ENCODE measurements at regions not wholly inside any gene's neighbourhood (a gene's known extent, or its start where the extent isn't known, plus 50 kb on each side); places are given as distances from the start of the nearest gene placed in this dataset.
"Not testable (repeated sequence)": the region's sequence is repeated elsewhere in the genome, so short reads cannot be mapped to it uniquely, and the experiment has no call there.

GRCh38 chr2:125224830-125225229 is 1199.7 kb downstream of the CNTNAP5 start:
- no peak for DNase-seq (ENCODE audit: low spot score)

GRCh38 chr2:125227843-125228392 is 1202.8 kb downstream of the CNTNAP5 start:
- no peak for DNase-seq (ENCODE audit: low spot score)

- DNase-seq (ENCODE audit: low spot score): no peak
These were observed 1215.8 kb downstream of the CNTNAP5 start for GRCh38 chr2:125240870-125241269.

GRCh38 chr2:125243074-125243473 is 1218.0 kb downstream of the CNTNAP5 start:
- DNase-seq (ENCODE audit: low spot score): no peak

- DNase-seq (ENCODE audit: low spot score): no peak
These were observed 1228.9 kb downstream of the CNTNAP5 start for GRCh38 chr2:125254010-125254409.

GRCh38 chr2:125259451-125259850 is 1234.4 kb downstream of the CNTNAP5 start:
- no peak for DNase-seq (ENCODE audit: low spot score)

- DNase-seq (ENCODE audit: low spot score): not testable (repeated sequence)
These were observed 1235.4 kb downstream of the CNTNAP5 start for GRCh38 chr2:125260366-125260930.

- no peak for DNase-seq (ENCODE audit: low spot score)
These were observed 1239.4 kb downstream of the CNTNAP5 start for GRCh38 chr2:125264453-125264852.

- no peak for DNase-seq (ENCODE audit: low spot score)
These were observed 1242.6 kb downstream of the CNTNAP5 start for GRCh38 chr2:125267683-125268082.

- DNase-seq (ENCODE audit: low spot score): no peak
These were observed 1247.6 kb downstream of the CNTNAP5 start for GRCh38 chr2:125272651-125273050.

GRCh38 chr2:125274718-125275117 is 1249.6 kb downstream of the CNTNAP5 start:
- DNase-seq (ENCODE audit: low spot score): no peak

- no peak for DNase-seq (ENCODE audit: low spot score)
These were observed 1255.2 kb downstream of the CNTNAP5 start for GRCh38 chr2:125280265-125280664.

GRCh38 chr2:125281242-125281641 is 1256.2 kb downstream of the CNTNAP5 start:
- DNase-seq (ENCODE audit: low spot score): no peak

GRCh38 chr2:125296742-125297141 is 1271.7 kb downstream of the CNTNAP5 start:
- no peak for DNase-seq (ENCODE audit: low spot score)

GRCh38 chr2:125310657-125311364 is 1285.7 kb downstream of the CNTNAP5 start:
- no peak for DNase-seq (ENCODE audit: low spot score)

GRCh38 chr2:125312342-125312741 is 1287.3 kb downstream of the CNTNAP5 start:
- no peak for DNase-seq (ENCODE audit: low spot score)

GRCh38 chr2:125313806-125314205 is 1288.7 kb downstream of the CNTNAP5 start:
- DNase-seq (ENCODE audit: low spot score): no peak

- no peak for DNase-seq (ENCODE audit: low spot score)
These were observed 1293.7 kb downstream of the CNTNAP5 start for GRCh38 chr2:125318740-125319139.

- DNase-seq (ENCODE audit: low spot score): no peak
These were observed 1299.2 kb downstream of the CNTNAP5 start for GRCh38 chr2:125324273-125324672.

GRCh38 chr2:125330133-125330532 is 1305.0 kb downstream of the CNTNAP5 start:
- DNase-seq (ENCODE audit: low spot score): no peak

GRCh38 chr2:125341353-125341752 is 1314.6 kb upstream of the GYPC start:
- no peak for DNase-seq (ENCODE audit: low spot score)

- DNase-seq (ENCODE audit: low spot score): not testable (repeated sequence)
These were observed 1302.4 kb upstream of the GYPC start for GRCh38 chr2:125353542-125353941.

- DNase-seq (ENCODE audit: low spot score): no peak
These were observed 1291.6 kb upstream of the GYPC start for GRCh38 chr2:125364192-125364983.

All from kidney capillary endothelial cell (primary cell).